SK-N-SH treated with all-trans-retinoic acid at 6 μM for 48 hours (cell line): ENCODE measurements at regions not wholly inside any gene's neighbourhood (a gene's known extent, or its start where the extent isn't known, plus 50 kb on each side); places are given as distances from the start of the nearest gene placed in this dataset.

Source experiments
- ATAC-seq: fragments of 200-7000 bp; cut with Tn5 transposase; 3 replicates; pipeline ENCODE4 v1.9.1; 2020; ENCODE audit warnings: mild to moderate bottlenecking, moderate library complexity
- ARNTL ChIP-seq: fragments of 450-650 bp; formaldehyde crosslinking; IDR thresholded peaks from 2 replicates; pipeline ENCODE4 v1.5.0; 2020; ENCODE audit warnings: low read depth, mild to moderate bottlenecking, moderate library complexity, borderline replicate concordance
- CREB5 ChIP-seq: fragments of 250-450 bp; sonication (Bioruptor Pico); IDR thresholded peaks from 2 replicates; pipeline ENCODE4 v1.5.1; 2020; ENCODE audit warnings: low read depth, mild to moderate bottlenecking, moderate library complexity
- CSDC2 ChIP-seq: fragments of 250-450 bp; sonication (Bioruptor Pico); IDR thresholded peaks from 2 replicates; pipeline ENCODE4 v1.5.0; 2020; ENCODE audit warnings: mild to moderate bottlenecking, moderate library complexity
- CSRNP3 ChIP-seq: fragments of 250-450 bp; sonication (Bioruptor Pico); IDR thresholded peaks from 2 replicates; pipeline ENCODE4 v1.5.1; 2021; ENCODE audit warnings: mild to moderate bottlenecking, moderate library complexity
- ESRRG ChIP-seq: fragments of 250-450 bp; sonication (Bioruptor Pico); IDR thresholded peaks from 2 replicates; pipeline ENCODE4 v1.6.1; 2021; ENCODE audit warnings: mild to moderate bottlenecking
- GLIS3 ChIP-seq: fragments of 250-450 bp; sonication (Bioruptor Pico); IDR thresholded peaks from 2 replicates; pipeline ENCODE4 v1.5.0; 2020; ENCODE audit warnings: mild to moderate bottlenecking, moderate library complexity
- ISL1 ChIP-seq: fragments of 250-450 bp; sonication (Bioruptor Pico); IDR thresholded peaks from 2 replicates; pipeline ENCODE4 v2.1.2; 2022; ENCODE audit warnings: mild to moderate bottlenecking, moderate library complexity
- OSR1 ChIP-seq: fragments of 250-450 bp; sonication (Bioruptor Pico); IDR thresholded peaks from 2 replicates; pipeline ENCODE4 v1.8.0; 2022; ENCODE audit warnings: moderate library complexity, mild to moderate bottlenecking, inconsistent platforms
- PATZ1 ChIP-seq: fragments of 250-450 bp; sonication (Bioruptor Pico); IDR thresholded peaks from 2 replicates; pipeline ENCODE4 v1.8.0; 2020; ENCODE audit warnings: mild to moderate bottlenecking, moderate library complexity, borderline replicate concordance
- POU6F1 ChIP-seq: fragments of 250-450 bp; sonication (Bioruptor Pico); IDR thresholded peaks from 2 replicates; pipeline ENCODE4 v1.8.0; 2021; ENCODE audit warnings: low read depth, mild to moderate bottlenecking, moderate library complexity, borderline replicate concordance
- PPARA ChIP-seq: fragments of 250-450 bp; sonication (Bioruptor Pico); IDR thresholded peaks from 2 replicates; pipeline ENCODE4 v1.5.0; 2020; ENCODE audit warnings: mild to moderate bottlenecking, borderline replicate concordance
- RARB ChIP-seq: fragments of 250-450 bp; sonication (Bioruptor Pico); IDR thresholded peaks from 2 replicates; pipeline ENCODE4 v1.8.0; 2021; ENCODE audit warnings: mild to moderate bottlenecking, moderate library complexity
- TCF4 ChIP-seq: fragments of 250-450 bp; sonication (Bioruptor Pico); IDR thresholded peaks from 2 replicates; pipeline ENCODE4 v1.8.0; 2021; ENCODE audit warnings: mild to moderate bottlenecking, moderate library complexity, borderline replicate concordance
- TOX ChIP-seq: fragments of 250-450 bp; sonication (Bioruptor Pico); IDR thresholded peaks from 2 replicates; pipeline ENCODE4 v1.8.0; 2021; ENCODE audit warnings: mild to moderate bottlenecking, moderate library complexity, borderline replicate concordance
- TSHZ2 ChIP-seq: fragments of 250-450 bp; sonication (Bioruptor Pico); IDR thresholded peaks from 2 replicates; pipeline ENCODE4 v1.5.0; 2020; ENCODE audit warnings: mild to moderate bottlenecking, moderate library complexity
- ZC3H10 ChIP-seq: fragments of 250-450 bp; sonication (Bioruptor Pico); IDR thresholded peaks from 2 replicates; pipeline ENCODE4 v1.5.1; 2021; ENCODE audit warnings: mild to moderate bottlenecking, moderate library complexity
- ZFP3 ChIP-seq: fragments of 250-450 bp; sonication (Bioruptor Pico); IDR thresholded peaks from 2 replicates; pipeline ENCODE4 v1.5.0; 2020; ENCODE audit warnings: mild to moderate bottlenecking, moderate library complexity
- ZFP30 ChIP-seq: fragments of 450-650 bp; formaldehyde crosslinking; IDR thresholded peaks from 2 replicates; pipeline ENCODE4 v1.5.0; 2022; ENCODE audit warnings: mild to moderate bottlenecking, moderate library complexity
- ZNF565 ChIP-seq: fragments of 450-650 bp; formaldehyde crosslinking; conservative IDR thresholded peaks from 2 replicates; pipeline ENCODE4 v1.5.0; 2020; ENCODE audit warnings: low read depth, mild to moderate bottlenecking, moderate library complexity
- ZNF70 ChIP-seq: fragments of 450-650 bp; formaldehyde crosslinking; IDR thresholded peaks from 2 replicates; pipeline ENCODE4 v1.5.0; 2020; ENCODE audit warnings: mild to moderate bottlenecking, moderate library complexity

- TF ChIP-seq TSHZ2 (CRISPR knock-in tag) (no peak), PPARA (no peak)
Measured at GRCh38 chr11:27882066-27882697, 181.9 kb upstream of the BDNF start (continued).

GRCh38 chr11:27875831-27876775, 175.8 kb upstream of the BDNF start:
- TF ChIP-seq CSDC2 (CRISPR knock-in tag) (no peak), POU6F1 (CRISPR knock-in tag) (no peak)
- no peak for ATAC-seq

- ATAC-seq, result no peak
- no peak for TF ChIP-seq POU6F1 (CRISPR knock-in tag)
- TF ChIP-seq ISL1, result no peak
- TF ChIP-seq ESRRG (CRISPR knock-in tag), result no peak
- no peak for TF ChIP-seq GLIS3 (CRISPR knock-in tag)
- TF ChIP-seq CSDC2 (CRISPR knock-in tag), result no peak
- TF ChIP-seq ZNF565 (CRISPR knock-in tag), result no peak
- TF ChIP-seq ARNTL (CRISPR knock-in tag), result no peak
- no peak for TF ChIP-seq OSR1 (CRISPR knock-in tag)
- no peak for TF ChIP-seq ZFP3 (CRISPR knock-in tag)
- no peak for TF ChIP-seq ZFP30 (CRISPR knock-in tag)
- TF ChIP-seq PPARA, result no peak
- TF ChIP-seq ZC3H10 (CRISPR knock-in tag), result no peak
- TF ChIP-seq ZNF70, result no peak
- TF ChIP-seq CREB5 (CRISPR knock-in tag), result no peak
- TF ChIP-seq TSHZ2 (CRISPR knock-in tag), result no peak
- TF ChIP-seq CSRNP3 (CRISPR knock-in tag), result no peak
- no peak for TF ChIP-seq PATZ1 (CRISPR knock-in tag)
- TF ChIP-seq TCF4 (CRISPR knock-in tag), result no peak
- no peak for TF ChIP-seq RARB (CRISPR knock-in tag)
- no peak for TF ChIP-seq TOX
Measured at GRCh38 chr11:27874998-27875830, 175.0 kb upstream of the BDNF start.
